HEK293T (cell line): ENCODE measurements at regions not wholly inside any gene's neighbourhood (a gene's known extent, or its start where the extent isn't known, plus 50 kb on each side); places are given as distances from the start of the nearest gene placed in this dataset.

Source experiments
- ARNT ChIP-seq: fragments of 450-650 bp; IDR thresholded peaks from 2 replicates; pipeline ENCODE4 v1.6.1; 2017; ENCODE audit warnings: mild to moderate bottlenecking
- LEF1 ChIP-seq: fragments of 450-650 bp; IDR thresholded peaks from 2 replicates; pipeline ENCODE4 v1.6.1; 2017; ENCODE audit warnings: mild to moderate bottlenecking, borderline replicate concordance
- NFRKB ChIP-seq: fragments of 450-650 bp; IDR thresholded peaks from 2 replicates; pipeline ENCODE4 v1.6.1; 2016; ENCODE audit warnings: mild to moderate bottlenecking, moderate library complexity
- SP1 ChIP-seq: fragments of 450-650 bp; IDR thresholded peaks from 2 replicates; pipeline ENCODE4 v1.6.1; 2017

- TF ChIP-seq NFRKB: no peak
- no peak for TF ChIP-seq ARNT
- TF ChIP-seq LEF1: no peak
- TF ChIP-seq SP1: no peak
Measured at GRCh38 chr10:49458869-49459268, 63.0 kb upstream of the DRGX start.
